Skin of body (tissue), 1 donor: ENCODE measurements at regions not wholly inside any gene's neighbourhood (a gene's known extent, or its start where the extent isn't known, plus 50 kb on each side); places are given as distances from the start of the nearest gene placed in this dataset.
"Not testable (repeated sequence)": the region's sequence is repeated elsewhere in the genome, so short reads cannot be mapped to it uniquely, and the experiment has no call there.

Source experiments
- DNase-seq: peaks from one replicate; lab custom pipeline; 2025; lab: John Stamatoyannopoulos, UW

DNA sequence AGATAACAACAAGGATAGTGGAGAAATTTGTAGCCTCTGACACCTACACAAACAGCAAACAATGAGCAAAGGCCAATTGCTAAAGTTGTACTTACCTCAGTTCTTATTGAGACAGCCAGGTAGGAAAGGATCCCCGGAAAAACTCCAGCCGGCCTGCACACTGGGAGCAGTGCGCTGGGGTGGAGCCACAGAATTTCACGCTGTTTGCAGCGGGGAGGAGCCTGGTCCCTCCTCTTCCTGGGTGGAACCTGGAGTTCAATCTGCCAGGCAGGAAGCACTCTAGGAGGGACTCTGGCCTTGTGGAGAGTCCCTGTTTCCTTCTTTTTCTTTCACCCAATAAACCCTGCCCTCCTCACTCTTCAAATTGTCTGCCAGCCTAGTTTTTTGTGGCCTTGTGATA is 382.6 kb upstream of the TGIF2LX start:
- DNase-seq: not testable (repeated sequence)

DNA sequence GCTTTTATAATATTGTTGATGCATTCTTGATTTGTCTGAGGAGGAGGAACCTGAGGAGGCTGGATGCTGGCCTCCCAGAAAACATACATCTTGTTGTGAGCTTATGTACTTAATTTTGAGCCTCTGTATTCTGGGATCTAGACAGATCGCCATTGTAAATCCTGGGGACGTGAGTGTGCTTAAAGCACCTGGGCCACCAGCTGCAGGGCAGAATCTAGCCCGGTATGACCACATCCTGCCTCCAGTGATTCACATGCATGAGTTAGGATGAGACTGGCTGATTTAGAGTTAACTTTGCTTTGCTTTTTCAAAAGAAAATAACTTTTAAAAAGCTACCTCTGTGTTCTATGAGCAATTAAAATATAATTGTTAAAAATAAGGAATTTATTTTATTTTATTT is 364.6 kb upstream of the TGIF2LX start:
- DNase-seq: not testable (repeated sequence)

DNA sequence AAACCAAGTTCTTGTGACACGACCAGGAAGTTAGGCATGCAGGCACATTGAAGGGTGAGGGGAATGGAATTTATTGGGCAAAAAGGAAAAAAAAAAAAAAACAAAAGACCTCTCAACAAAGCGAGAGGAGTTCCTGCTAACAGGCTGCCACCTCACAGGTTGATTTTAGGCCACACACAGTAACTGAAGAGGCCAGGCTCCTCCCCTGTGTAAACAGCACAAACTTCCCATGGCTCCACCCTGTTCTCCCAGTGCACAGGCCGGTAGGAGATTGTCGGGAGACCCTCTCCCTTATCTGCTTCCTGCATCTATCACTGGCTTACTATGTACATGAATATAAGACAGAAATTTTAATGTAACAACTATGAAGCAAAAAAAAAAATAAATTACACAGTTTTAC is 359.6 kb upstream of the TGIF2LX start:
- DNase-seq: not testable (repeated sequence)

DNA sequence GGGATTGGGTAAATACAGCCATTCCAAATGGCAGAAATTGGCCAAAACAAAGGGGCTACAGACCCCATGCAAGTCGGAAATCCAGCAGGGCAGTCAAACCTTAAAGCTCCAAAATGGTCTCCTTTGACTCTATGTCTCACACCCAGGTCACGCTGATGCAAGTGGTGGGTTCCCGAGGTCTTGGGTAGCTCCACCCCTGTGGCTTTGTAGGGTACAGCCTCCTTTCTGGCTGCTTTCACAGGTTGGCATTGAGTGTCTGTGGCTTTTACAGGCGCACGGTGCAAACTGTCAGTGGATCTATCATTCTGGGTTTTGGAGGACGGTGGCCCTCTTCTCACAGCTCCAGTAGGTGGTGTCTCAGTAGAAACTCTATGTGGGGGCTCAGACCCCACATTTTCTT is 358.6 kb upstream of the TGIF2LX start:
- not testable (repeated sequence) for DNase-seq

DNA sequence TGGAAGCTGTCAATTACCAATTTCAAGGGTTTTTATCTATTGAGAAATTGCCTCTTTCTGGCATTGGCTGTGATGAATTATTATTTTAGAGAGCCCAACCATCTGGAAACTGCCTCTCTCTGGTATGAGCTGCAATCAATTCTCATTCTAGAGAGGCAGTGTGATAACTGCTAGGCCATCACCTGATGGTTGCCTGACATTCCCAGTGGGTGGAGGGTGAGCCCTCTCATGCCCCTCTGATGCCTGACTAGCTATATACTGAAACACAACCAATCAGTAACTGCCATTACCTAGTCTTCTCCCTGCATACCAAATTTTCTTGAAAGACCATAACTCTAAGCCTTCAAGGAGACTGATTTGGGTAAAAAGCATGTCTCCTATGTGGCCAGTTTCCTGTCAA is 353.9 kb upstream of the TGIF2LX start:
- not testable (repeated sequence) for DNase-seq

DNA sequence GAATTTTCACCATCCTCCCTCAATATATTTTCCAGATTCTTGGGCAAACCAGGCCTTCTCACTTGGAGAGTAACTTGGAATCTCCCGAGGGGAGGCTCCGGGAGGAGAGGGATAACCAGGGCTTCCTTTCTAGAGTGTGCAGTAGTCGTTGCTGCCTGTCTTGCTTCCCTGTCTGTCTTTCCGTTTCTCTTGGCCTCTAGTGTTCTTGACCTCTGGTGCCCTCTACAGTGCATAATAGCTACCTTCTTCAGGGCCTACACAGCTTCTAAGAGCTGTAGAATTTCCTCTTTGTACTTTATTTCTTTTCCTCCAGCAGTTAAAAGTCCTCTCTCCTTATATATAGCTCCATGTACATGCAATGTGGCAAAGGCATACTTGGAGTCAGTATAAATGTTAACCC is 339.8 kb upstream of the TGIF2LX start:
- DNase-seq: not testable (repeated sequence)

DNA sequence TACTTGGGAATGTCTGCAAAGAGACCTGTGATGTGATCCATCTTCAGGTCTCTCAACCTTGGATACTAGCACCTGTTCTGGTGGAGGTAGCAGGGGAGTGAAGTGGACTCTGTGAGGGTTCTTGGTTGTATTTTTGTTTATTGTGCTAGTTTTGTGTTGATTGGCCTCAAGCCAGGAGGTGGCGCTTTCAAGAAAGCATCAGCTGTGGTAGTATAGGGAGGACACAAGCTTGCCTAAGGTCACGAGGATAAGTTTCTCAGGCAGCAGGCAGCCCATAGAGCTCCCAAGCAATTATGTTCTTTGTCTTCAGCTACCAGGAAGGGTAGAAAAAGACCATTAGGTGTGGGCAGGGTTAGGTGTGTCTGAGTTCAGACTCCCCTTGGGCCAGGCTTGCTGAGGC is 289.9 kb upstream of the TGIF2LX start:
- not testable (repeated sequence) for DNase-seq

DNA sequence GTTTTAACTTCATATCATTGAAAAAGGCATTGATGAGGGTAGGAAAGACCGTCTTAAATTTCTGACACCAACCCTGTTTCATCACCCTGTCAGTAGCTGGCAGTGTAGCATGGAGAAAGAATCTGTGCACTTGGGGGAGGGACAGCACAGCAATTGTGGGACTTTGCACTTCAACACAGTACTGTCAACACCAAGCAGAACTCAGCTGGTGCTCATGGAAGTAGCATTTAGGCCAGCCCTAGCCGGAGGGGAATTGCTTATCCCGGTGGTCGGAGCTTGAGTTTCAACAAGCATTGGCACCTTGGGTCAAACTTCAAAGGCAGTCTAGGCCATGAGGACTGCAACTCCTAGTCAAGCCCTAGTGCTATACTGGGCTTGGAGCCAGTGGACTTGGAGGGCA is 285.8 kb upstream of the TGIF2LX start:
- DNase-seq: not testable (repeated sequence)

DNA sequence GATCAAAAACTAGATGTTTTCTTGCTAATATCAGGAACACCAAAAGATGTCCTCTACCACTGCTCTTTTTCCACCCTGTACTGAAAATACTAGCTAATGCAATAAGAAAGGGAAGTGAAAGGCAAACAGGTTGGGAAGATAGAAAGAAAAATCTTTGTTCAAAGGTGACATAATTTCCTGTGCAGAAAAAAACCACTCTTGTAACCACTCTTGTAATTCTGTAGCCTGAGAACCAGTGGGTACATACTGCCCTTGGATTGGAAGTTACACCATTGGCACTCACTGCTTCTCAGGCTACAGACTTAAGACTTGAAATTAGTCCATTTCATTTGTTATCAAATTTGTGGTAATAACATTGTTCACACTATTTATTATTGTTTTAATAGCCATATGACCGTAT is 263.0 kb upstream of the TGIF2LX start:
- DNase-seq: not testable (repeated sequence)

DNA sequence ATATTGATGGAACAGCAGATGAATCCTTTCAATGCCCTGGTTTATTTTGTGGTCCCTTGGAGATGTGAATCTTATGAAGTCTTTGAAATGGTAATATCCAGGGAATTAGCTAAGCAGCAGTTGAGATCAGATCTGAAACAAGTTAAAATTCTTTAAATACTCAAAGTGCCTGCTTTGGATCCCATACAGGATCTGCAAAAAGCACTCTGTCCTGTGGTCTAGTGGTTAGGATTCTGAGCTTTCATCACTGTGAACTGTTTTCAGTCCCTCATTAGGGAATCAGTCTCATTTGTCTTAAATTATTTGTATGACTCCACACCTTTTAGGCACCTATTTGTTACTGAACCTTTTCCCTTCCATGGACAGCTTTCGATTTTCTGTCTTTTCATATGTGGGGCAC is 215.2 kb upstream of the TGIF2LX start:
- DNase-seq: not testable (repeated sequence)

DNA sequence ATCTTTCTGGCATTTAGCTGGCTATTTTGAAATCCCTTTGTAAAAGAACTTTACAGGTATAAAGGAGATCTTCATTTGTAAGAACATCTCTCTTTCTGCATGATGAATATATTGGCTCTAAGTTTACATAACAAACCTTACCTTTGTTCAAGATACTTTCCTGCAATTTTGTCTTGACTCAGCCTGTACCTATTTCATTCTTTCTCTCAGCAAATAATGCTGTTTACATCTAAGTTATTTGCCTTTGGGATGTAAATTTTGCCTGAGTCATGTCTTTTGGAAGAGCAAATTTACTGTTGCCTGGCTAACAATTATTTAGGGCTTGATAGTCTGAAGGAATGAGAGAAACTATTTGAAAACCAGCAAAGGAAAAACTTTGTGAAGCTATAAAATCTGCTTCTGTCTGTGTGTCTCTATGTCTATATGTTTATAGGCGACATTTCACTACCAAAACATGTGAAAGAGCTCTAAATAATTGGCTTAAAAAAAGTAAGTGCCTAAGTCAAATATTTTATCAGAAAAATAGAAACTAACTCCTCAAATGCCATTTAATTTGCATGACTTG is 214.3 kb upstream of the TGIF2LX start:
- DNase-seq: not testable (repeated sequence)

DNA sequence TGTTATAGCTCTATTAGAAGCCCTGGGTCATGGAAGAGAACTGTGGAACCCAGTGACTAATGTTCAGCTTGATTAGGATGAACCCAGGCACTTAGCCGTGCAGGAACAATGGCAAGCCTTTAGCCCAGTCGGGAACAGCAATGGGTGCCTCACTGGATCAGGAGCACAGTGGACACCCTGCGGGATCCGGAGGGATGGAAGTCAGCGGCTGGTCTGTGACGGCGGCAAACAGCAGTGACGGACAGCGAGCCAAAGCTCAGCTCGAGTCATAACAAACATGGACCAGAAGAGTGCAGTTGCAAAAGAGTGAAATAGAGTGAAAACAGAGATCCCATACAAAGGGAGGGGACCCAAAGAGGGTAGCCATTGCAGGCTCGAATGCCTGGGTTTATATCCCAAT is 187.3 kb upstream of the TGIF2LX start:
- DNase-seq: not testable (repeated sequence)

DNA sequence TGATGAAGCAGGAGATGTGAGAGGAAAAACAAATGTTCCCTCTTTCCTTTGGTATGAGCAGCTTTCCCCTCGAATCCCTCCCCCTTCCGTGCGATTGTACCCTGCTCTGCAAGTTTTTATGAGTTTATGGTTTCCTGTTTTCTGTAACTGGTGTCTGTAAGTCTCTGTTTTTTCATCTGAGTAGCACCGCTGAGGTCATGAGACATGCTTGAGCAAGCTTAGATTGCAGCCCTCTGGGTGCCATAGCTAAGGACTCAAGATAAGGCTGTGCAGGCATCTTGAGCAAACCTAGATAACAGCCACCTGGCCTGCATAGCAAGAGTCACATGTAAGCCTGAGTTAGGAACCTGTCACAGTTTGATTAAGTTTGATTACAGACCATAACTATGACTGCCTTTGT is 165.2 kb upstream of the TGIF2LX start:
- DNase-seq: not testable (repeated sequence)

DNA sequence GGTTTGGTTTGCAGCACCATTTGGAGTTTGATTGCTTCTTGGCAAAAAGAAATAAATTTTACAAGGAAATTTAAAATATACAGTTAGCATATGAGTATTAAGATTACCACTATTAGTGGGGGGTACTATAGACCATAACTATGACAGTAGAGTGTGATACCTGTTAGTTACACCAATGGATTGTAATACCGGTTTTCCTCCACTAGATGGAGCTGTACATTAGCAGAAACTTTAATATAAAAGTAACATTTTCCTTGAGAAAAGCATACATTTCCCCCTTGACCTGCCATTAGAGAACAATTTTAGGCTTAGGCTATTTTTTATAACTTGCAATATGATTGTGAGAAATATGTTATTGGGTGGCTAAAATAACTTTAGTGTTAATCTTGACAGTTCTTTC is 163.9 kb upstream of the TGIF2LX start:
- not testable (repeated sequence) for DNase-seq

DNA sequence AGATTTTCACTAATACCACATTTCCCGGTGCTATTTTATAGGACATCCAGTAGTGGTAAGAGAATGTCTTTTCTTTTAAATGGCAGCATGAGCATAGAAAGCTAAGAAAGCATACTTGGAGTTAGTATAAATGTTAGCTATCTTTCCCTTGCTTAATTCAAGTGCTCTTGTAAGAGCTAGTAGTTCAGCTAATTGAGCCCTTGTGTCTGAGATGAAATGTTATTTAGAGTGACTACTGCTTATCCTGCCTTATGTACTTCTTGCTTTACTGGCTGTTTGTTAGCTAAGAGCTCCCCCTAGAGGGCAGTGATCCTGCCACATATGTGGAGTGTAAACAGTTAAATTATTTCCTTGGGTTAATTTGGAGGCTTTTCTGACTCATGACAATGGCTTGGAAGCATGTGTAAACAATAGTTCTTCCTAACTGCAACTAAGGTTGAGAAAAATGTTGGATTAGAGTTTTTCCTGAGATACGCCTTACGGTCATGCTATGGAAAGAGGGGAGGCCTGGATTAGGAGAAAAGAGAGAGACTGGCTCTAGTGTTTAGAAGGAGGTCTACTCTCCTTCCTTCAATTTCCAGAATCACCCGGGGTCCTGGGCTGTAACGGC is 162.5 kb upstream of the TGIF2LX start:
- not testable (repeated sequence) for DNase-seq

DNA sequence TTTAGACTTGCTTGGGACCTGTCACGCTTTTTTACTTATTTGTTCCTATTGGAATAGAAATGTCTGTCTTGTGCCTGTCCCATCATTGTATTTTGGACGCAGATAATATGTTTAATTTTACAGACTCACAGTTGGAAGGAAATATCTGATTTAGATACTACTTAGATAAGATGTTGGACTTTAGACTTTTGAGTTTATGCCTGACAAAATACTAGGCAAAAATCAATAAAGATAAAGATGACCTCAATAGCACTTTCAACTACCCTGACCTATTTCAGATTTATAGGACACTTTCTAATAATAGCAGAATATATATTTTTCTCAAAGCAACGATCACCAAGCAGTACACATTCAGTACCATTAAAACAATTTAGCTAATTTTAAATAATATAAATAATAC is 150.1 kb upstream of the TGIF2LX start:
- not testable (repeated sequence) for DNase-seq

DNA sequence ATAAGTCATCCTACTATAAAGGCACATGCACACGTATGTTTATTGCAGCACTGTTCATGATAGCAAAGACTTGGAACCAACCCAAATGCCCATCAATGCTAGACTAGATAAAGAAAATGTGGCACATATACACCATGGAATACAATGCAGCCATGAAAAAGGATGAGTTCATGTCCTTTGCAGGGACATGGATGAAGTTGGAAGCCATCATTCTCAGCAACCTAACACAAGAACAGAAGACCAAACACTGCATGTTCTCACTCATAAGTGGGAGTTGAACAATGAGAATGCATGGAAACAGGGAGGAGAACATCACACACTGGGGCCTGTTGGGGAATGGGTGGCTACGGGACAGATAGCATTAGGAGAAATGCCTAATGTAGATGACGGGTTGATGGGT is 110.3 kb upstream of the TGIF2LX start:
- DNase-seq: not testable (repeated sequence)

DNA sequence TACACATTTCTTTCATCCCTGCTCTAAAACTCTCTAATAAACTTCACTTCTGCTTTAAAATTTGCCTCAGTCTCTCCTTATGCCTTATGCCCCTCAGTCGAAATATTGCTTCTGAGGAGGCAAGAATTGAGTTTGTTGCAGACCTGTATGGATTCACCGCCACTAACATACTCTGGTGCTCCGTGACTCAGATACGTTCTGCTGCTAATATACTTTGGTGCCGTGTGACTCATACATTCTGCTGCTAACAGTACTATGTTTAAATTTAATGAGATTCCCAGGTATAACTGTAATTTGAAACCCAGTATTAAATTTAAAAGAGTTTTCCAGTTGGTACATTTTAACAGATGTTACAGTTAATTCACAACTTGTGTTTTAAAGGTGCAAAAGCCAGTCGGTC is 82.0 kb upstream of the TGIF2LX start:
- not testable (repeated sequence) for DNase-seq

DNA sequence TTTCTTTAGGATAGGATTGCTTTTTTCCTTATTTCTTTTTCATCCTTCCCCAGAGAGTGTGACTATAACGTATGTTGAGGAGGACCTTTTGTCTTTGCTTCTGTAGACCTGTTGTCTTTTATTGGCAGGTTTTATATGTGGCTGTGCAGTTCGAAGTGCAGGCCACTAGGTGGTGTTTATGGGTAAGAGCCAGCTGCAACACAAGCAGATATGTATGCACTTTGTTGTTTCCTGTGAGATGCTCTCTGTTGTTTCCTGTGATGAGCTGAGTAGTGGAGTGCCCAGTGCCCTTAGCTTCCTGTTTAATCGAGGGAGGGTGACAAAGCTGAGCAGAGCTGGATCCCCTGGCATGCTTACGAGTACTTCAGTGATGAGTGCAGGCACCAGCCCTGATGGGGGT is 50.0 kb upstream of the TGIF2LX start:
- peak; percentile 0 for DNase-seq
